NOMO-1 (cell line): ENCODE measurements at regions not wholly inside any gene's neighbourhood (a gene's known extent, or its start where the extent isn't known, plus 50 kb on each side); places are given as distances from the start of the nearest gene placed in this dataset.
"Not testable (repeated sequence)": the region's sequence is repeated elsewhere in the genome, so short reads cannot be mapped to it uniquely, and the experiment has no call there.

Source experiments
- DNase-seq, 2 experiments: peaks; one replicate each; lab custom pipeline; 2025; ENCODE audit not compliant: unreplicated experiment in 2 of 2; lab: John Stamatoyannopoulos, UW

DNA sequence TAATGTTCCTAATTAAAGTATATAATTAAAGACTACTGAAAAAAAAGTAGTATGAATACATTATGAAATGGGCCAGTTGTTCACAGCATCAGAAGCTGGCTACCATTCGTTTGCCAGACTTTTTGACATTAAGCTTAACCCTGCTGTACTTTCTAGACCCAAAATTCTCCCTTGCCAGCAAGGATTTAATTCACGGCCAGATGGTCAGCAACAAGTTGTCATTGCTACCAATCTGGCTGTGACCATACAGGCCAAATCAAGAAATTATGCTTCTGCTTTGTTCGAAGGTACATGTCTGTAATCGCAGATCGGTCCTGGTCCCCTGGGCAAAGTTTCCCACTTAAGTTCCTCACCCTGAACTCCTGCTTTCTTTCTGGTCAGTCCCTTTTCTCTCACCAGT, 217.7 kb upstream of the ATXN7L3B start:
- DNase-seq: no peak

DNA sequence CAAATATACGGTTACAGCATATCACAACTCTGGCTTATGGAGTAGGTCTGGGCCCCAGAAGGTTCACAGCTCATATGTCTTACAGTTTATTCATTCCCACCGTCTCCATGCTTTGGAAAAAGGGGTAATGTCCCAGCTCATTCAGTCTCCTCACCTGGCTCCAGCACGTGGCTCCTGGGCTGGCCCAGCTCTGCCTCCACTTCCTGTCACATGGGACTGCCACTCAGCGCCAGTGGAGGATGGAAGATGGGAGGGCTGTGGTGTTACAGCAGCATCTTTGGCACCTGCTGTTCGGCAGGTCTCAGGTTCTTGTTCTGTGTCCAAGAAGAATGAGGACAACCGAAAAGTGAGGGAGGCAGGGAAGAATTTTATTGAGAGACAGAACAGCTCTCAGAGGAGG, 216.3 kb upstream of the ATXN7L3B start:
- no peak for DNase-seq

DNA sequence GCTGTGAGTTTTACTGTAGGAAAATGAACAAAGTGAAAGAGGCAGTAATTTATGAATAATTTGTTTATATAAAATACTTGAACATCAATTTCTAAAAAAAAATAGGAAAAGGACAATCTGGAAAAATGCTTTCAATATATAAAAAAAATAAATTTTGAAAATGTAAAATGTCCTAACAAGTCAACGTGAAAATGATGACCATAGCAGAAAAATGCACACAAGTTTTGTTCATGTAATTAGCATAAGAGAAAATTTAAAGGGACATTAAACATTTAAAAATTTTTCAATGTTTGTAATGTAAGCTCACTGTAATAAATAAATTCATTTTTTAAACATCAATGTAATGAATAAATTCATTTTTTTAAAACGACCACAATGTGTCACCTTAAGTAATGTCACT, 214.8 kb upstream of the ATXN7L3B start:
- DNase-seq: no peak

DNA sequence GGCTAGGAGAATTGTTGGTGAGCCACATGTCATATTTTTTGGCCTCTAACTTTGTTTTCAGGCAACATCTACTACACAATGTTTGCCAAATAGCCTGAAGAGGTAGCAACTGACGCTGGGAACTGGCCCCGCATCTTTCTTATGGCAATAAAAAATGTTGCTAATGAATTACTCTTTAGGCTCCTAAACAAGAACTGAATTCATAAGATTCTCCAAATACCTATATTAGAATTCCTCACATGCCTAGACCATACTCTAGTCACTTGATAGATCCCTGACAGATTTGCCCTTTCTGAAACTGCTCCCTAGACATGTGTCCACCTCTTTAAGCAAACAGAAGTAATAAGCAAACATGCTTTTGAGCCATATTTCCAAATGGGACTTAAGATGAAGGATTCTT, 209.0 kb upstream of the ATXN7L3B start:
- DNase-seq: no peak

DNA sequence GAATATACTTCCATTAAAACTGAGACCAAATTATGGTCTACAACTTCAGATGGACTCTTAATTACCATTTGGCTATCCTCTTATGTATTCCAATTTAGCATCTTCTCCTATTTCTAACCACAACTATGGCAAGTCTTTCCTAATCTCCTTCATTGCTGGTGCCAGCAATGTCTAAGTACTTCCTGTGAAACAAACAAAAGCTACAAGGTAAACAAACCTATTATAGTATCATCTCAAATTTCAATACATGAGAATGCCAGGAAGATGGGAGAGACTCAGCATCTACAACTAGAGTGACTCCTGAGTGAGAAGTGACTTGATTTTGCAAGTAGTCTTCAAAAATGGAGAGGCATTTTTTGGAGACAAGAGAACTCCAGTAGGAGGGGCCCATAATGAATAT, 202.9 kb upstream of the ATXN7L3B start:
- no peak for DNase-seq

- DNase-seq: no peak
Observed at GRCh38 chr12:74337951-74338350, 199.7 kb upstream of the ATXN7L3B start.

DNA sequence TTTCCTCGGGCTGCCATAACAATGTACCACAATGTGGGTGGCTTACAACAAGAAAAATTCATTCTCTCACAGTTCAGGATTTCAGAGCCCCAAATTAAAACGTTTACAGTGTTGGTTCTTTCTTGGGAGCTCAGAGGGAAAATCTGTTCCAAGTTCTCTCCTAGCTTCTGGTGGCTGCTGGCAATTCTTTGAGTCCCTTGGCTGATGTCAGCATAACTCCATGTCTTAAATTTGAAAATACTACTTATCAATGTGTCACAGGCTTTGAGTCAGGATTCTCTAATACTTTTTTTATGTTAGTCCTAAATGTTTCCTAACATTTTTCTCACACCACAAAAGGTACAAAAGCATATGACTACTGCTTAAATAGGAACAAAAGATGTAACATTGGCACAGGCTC, 198.4 kb upstream of the ATXN7L3B start:
- DNase-seq: no peak

- no peak for DNase-seq
Observed at GRCh38 chr12:74349925-74350324, 187.7 kb upstream of the ATXN7L3B start.

- DNase-seq: peak in 1 of 2 experiments; percentile 12
Observed at GRCh38 chr12:74365178-74365964, 172.3 kb upstream of the ATXN7L3B start.

DNA sequence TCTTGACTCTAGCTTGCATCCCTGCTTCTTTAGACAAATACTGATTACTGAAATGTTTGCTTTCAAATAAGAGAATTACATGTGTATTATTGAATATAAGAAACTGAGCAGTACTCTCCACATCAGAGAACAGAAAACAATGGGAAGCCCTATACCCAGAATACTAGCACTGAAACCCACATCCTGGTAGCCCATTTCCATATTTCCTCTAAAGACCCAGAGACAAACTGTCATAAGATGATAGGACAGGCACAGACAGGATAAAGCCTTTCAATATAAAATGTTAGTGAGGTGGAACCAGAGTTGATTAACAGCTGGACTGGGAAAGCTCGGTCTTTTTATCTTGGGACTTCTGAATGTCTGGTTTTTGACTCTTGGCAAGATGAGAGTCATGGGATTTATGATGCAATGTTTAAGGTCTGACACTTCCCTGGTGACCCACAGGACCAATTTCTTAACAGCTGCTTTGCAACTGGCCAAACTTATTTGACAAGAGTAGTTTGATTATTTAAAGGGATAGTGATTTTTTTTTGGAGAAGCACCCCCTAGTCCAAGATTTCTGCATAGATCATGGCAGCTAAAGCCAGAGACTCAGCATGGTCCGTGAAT, 166.9 kb upstream of the ATXN7L3B start:
- DNase-seq: no peak

GRCh38 chr12:74379114-74379513, 158.5 kb upstream of the ATXN7L3B start:
- DNase-seq: no peak

GRCh38 chr12:74381958-74382357, 155.7 kb upstream of the ATXN7L3B start:
- DNase-seq: no peak

DNA sequence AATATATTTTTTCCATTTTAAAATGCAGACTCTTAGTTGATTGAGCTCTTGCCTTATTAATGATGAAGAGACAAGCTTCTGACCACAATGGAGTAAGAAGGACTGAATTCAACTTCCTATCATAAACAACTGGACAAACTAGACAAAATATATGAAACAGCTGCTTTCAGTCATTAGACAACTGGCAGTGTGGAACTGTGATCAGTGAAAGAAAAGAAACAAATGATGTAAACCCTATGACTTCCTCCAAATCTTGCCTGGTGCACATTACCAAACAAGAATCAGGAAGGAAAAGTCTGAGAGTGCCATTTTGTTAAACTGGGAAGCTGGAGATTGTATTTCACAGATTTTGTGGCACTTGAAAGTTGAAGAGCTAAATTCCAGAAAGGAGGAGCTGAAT, 154.7 kb upstream of the ATXN7L3B start:
- DNase-seq: no peak

DNA sequence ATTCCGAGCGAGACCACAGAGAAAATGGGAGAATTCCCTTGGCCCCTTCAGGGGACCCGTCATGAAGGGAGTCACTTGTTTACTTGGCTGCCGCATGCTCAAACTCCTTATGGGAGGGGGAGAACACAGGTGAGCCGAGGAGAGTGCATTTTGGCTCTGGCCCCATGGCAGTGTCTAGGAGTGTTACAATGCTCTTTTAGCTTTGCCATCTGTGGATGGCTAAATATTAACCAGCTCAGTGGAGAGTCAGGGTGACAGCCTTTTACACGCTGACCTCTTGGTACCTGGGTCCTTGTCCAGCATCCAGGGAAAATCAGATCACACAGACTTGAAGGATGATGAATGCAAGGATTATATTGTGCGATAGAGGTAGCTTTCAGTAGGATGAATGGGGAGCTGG, 146.4 kb upstream of the ATXN7L3B start:
- DNase-seq: no peak

- no peak for DNase-seq
Observed at GRCh38 chr12:74393272-74393671, 144.4 kb upstream of the ATXN7L3B start.

GRCh38 chr12:74394647-74395046, 143.0 kb upstream of the ATXN7L3B start:
- DNase-seq: no peak

GRCh38 chr12:74401035-74401434, 136.6 kb upstream of the ATXN7L3B start:
- DNase-seq: no peak

GRCh38 chr12:74401966-74402365, 135.7 kb upstream of the ATXN7L3B start:
- DNase-seq: no peak

DNA sequence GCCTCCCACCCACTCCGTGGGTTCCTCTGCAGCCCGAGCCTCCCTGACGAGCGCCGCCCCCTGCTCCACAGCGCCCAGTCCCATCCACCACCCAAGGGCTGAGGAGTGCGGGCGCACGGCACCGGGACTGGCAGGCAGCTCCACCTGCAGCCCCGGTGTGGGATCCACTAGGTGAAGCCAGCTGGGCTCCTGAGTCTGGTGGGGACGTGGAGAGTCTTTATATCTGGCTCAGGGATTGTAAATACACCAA, 134.5 kb upstream of the ATXN7L3B start:
- DNase-seq: not testable (repeated sequence)

GRCh38 chr12:74408601-74409166, 129.0 kb upstream of the ATXN7L3B start:
- DNase-seq: no peak

DNA sequence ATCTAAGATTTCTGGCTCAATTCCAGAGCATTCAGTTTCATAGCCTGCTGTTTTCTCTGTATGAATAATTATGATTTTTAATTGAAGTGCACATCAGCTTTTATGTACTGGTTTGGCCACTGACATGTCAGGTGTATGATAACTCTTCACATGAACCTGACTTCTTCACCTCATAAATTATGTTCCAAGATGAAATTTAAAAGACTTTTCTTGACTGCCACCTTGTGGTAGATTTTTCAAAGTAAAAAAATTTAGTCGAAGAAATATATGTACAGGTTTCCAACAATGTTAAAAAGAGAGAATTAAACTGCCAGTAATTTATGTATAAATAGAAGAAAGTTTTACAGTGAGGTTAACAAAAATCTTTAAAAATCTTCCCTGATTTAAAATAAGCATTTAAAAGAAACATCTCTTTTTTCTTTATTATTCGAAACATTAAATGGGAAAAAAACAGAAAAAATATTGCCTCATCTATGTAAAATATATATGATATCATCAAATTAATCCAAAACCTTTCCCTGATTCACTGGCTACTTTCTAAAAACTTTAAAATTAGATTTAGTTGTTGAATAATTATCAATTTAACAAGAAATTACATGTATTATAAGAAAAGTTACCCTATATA, 124.9 kb upstream of the ATXN7L3B start:
- DNase-seq: no peak

DNA sequence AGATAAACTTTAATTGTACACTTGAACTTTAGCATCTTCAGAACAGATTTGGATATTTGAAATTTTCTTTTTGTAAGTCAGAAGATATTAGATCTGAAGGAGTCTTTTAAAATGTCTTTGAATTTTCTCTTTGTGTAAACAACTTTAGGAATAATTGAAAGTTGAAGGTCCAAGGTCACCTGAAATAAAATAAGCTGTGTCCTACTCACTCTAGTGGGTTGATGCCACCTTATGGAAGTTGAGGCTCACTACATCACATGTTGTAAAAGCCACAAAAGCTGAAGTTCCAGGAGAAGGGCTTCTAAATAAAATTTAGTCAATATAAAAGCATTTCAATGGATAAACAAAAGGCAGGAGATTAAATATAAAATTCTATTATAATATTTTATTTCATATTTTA, 122.0 kb upstream of the ATXN7L3B start:
- DNase-seq: peak in 1 of 2 experiments; percentile 12
